ENCODE measurements at regions not wholly inside any gene's neighbourhood (a gene's known extent, or its start where the extent isn't known, plus 50 kb on each side); places are given as distances from the start of the nearest gene placed in this dataset.

DNA sequence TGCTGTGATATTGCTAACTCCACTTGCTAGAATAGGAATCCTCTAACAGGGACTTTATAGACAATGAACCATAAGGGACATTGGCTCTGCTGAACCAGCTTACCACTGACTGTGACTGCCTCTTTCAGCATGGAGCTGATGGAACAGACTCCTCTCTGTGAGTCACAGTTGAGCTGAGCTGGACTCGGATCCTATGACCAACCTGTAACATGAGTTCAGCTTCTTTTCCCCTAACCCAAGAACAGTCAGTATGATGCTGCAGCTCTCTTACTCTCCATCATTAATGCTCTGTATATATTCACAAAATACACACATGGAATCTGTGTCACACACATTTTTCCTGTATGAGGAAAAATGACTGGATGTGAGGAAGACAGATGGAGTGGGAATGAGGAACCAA is 177.9 kb upstream of the BET1 start:
- TF ChIP-seq, protein P1, sequence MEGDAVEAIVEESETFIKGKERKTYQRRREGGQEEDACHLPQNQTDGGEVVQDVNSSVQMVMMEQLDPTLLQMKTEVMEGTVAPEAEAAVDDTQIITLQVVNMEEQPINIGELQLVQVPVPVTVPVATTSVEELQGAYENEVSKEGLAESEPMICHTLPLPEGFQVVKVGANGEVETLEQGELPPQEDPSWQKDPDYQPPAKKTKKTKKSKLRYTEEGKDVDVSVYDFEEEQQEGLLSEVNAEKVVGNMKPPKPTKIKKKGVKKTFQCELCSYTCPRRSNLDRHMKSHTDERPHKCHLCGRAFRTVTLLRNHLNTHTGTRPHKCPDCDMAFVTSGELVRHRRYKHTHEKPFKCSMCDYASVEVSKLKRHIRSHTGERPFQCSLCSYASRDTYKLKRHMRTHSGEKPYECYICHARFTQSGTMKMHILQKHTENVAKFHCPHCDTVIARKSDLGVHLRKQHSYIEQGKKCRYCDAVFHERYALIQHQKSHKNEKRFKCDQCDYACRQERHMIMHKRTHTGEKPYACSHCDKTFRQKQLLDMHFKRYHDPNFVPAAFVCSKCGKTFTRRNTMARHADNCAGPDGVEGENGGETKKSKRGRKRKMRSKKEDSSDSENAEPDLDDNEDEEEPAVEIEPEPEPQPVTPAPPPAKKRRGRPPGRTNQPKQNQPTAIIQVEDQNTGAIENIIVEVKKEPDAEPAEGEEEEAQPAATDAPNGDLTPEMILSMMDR (conservative IDR thresholded peaks at IDR 0.05): no peak
- TF ChIP-seq EZH2 (IDR thresholded peaks at IDR 0.05; ENCODE audit: low read depth): no peak
